ENCODE measurements at regions not wholly inside any gene's neighbourhood (a gene's known extent, or its start where the extent isn't known, plus 50 kb on each side); places are given as distances from the start of the nearest gene placed in this dataset.

DNA sequence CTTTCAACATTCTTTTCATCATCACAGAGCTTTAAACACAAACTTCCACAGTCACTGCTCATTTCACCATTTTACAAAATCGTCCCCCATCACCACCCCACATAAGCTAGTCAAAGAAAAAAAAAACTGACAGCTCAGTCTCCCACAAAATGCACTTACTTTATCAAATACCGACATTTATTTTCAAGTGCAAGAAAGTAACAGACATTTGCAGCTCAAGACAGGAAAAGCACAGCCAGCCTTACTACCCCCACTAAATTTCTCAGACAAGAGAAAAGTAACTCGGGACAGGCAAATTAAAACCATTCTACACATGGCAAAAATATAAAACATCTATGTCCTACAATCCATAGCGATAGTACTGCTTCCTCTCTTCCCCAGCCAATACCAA lies 402.4 kb downstream of the SHQ1 start:
- Histone ChIP-seq H3K36me3 (replicated peaks; ENCODE audit: insufficient read depth, low read depth) (no peaks in the 10 kb centered on the region), H3K27me3 (no peaks in the 10 kb centered on the region), H3K9me2 (replicated peaks; ENCODE audit: insufficient read depth) (no peaks in the 10 kb centered on the region), H2AFZ (no peak overlapping the region), H3K4me3 (peak overlapping the region; percentile 95), H3K4me1 (ENCODE audit: insufficient read depth) (peaks cover 30% of the 10 kb centered on the region), H3K27ac (peak overlapping the region; percentile 99), H3K79me2 (peaks cover 59% of the 10 kb centered on the region), H3K4me2 (peak overlapping the region; percentile 72), H4K20me1 (ENCODE audit: insufficient read depth, poor library complexity, severe bottlenecking) (peaks cover 58% of the 10 kb centered on the region), H3K9me3 (ENCODE audit: low read depth) (no peaks in the 10 kb centered on the region)
- TF ChIP-seq, protein P1, sequence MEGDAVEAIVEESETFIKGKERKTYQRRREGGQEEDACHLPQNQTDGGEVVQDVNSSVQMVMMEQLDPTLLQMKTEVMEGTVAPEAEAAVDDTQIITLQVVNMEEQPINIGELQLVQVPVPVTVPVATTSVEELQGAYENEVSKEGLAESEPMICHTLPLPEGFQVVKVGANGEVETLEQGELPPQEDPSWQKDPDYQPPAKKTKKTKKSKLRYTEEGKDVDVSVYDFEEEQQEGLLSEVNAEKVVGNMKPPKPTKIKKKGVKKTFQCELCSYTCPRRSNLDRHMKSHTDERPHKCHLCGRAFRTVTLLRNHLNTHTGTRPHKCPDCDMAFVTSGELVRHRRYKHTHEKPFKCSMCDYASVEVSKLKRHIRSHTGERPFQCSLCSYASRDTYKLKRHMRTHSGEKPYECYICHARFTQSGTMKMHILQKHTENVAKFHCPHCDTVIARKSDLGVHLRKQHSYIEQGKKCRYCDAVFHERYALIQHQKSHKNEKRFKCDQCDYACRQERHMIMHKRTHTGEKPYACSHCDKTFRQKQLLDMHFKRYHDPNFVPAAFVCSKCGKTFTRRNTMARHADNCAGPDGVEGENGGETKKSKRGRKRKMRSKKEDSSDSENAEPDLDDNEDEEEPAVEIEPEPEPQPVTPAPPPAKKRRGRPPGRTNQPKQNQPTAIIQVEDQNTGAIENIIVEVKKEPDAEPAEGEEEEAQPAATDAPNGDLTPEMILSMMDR (IDR thresholded peaks at IDR 0.05; ENCODE audit: poor library complexity): no peak
- 2% methylated on average over 4 of the region's 4 CpGs for WGBS (ENCODE audit: low lambda C conversion rate, missing lambda C conversion rate)
- no peak for DNase-seq (ENCODE audit: low spot score)

DNA sequence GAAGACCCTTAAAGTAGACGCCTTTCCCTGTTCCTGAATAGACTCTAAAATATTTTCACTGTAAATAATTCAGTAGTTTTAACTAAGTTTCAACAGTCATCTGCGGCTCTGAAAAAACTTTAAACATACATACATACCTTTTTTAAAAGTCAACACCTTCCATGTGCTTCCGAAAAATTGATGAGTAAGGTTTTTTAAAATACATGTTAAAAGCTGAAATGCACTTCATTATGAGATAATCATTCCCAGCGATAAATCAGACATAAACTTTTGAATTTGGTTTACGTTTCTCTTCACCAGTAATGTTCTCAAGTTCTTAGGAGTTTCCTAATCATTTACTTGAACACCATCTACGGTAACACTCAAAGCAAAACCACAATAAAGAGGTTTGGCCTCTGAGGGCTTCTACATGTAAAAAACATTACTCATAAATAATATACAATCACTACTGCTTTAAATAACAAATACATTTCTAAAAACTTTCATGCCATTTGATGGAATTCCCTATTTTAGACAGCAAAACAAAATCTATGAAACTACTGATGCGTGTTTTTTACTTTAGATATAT lies 403.5 kb downstream of the SHQ1 start:
- H3K79me2 ChIP-seq: peaks cover 70% of the 10 kb centered on the region
- 56% methylated on average over 7 of the region's 7 CpGs for WGBS (ENCODE audit: low lambda C conversion rate, missing lambda C conversion rate)
- DNase-seq (ENCODE audit: low spot score): no peak
- H3K4me3 ChIP-seq: peak overlapping the region; percentile 95
- TF ChIP-seq EZH2phosphoT487 (IDR thresholded peaks at IDR 0.05; ENCODE audit: low read depth, severe bottlenecking, unreplicated experiment) (no peak), EZH2 (IDR thresholded peaks at IDR 0.05; ENCODE audit: borderline replicate concordance) (no peak)
- TF ChIP-seq, protein P1 (IDR thresholded peaks at IDR 0.05; ENCODE audit: poor library complexity): no peak
- no peaks in the 10 kb centered on the region for H3K27me3 ChIP-seq
- H3K4me1 ChIP-seq (ENCODE audit: insufficient read depth): peaks cover 30% of the 10 kb centered on the region
- H3K9me3 ChIP-seq (ENCODE audit: low read depth): no peaks in the 10 kb centered on the region
- peak overlapping the region; percentile 72 for H3K4me2 ChIP-seq
- H3K27ac ChIP-seq: no peak overlapping the region
- no peaks in the 10 kb centered on the region for H3K9me2 ChIP-seq (replicated peaks; ENCODE audit: insufficient read depth)
- H3K36me3 ChIP-seq (replicated peaks; ENCODE audit: insufficient read depth, low read depth): no peaks in the 10 kb centered on the region
- no peak overlapping the region for H2AFZ ChIP-seq
- H4K20me1 ChIP-seq (ENCODE audit: insufficient read depth, poor library complexity, severe bottlenecking): peaks cover 69% of the 10 kb centered on the region

DNA sequence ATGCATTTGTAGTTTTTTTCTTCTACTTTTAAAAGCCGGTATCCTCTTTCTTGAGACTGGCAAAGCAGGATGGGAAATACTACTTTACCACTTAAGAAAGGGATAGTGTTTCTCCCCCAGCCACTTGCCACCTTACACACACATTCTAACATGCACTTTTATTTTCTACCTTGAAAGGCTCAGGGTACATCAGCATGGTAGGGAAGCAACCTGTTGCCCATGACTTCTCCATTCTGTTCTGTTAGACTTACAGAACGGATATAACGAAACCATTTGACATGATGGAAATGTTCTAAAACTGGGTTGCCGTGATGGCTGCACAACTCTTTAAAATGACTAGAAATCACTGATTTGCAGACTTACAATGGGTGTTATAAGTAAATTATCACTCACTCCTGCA lies 405.5 kb downstream of the SHQ1 start:
- Histone ChIP-seq H3K4me3 (no peak overlapping the region), H3K4me2 (no peak overlapping the region), H2AFZ (no peak overlapping the region), H3K27me3 (no peaks in the 10 kb centered on the region), H3K36me3 (replicated peaks; ENCODE audit: insufficient read depth, low read depth) (no peaks in the 10 kb centered on the region), H3K27ac (no peak overlapping the region), H3K4me1 (ENCODE audit: insufficient read depth) (peaks cover 30% of the 10 kb centered on the region), H3K79me2 (peaks cover 90% of the 10 kb centered on the region), H3K9me3 (ENCODE audit: low read depth) (no peaks in the 10 kb centered on the region), H4K20me1 (ENCODE audit: insufficient read depth, poor library complexity, severe bottlenecking) (peaks cover 89% of the 10 kb centered on the region), H3K9me2 (replicated peaks; ENCODE audit: insufficient read depth) (no peaks in the 10 kb centered on the region)
- DNase-seq (ENCODE audit: low spot score): no peak
- TF ChIP-seq EZH2 (IDR thresholded peaks at IDR 0.05; ENCODE audit: borderline replicate concordance) (no peak), EZH2phosphoT487 (IDR thresholded peaks at IDR 0.05; ENCODE audit: low read depth, severe bottlenecking, unreplicated experiment) (no peak)
- TF ChIP-seq, protein P1 (IDR thresholded peaks at IDR 0.05; ENCODE audit: poor library complexity): no peak
- WGBS (ENCODE audit: low lambda C conversion rate, missing lambda C conversion rate): 95% methylated on average over 4 of the region's 4 CpGs

Data from hepatocyte (in vitro differentiated cells).